K562 (cell line): ENCODE measurements at regions not wholly inside any gene's neighbourhood (a gene's known extent, or its start where the extent isn't known, plus 50 kb on each side); places are given as distances from the start of the nearest gene placed in this dataset.

ENCODE experiments used
- ATAC-seq: fragments of 200-7000 bp; cut with Tn5 transposase; 3 replicates; pipeline ENCODE4 v1.9.1; 2020; ENCODE audit warnings: moderate library complexity
- BruUV-seq: library from RNA; stranded (reverse); fragments of 400-500 nt; replicated peaks from 2 replicates; lab custom pipeline; 2021; lab: Mats Ljungman, UMichigan
- CTCF ChIA-PET: fragments of 300-600 bp; formaldehyde crosslinking; extraction: SDS; loops from one replicate; lab custom pipeline; 2021; ENCODE audit warnings: low intra/inter-chr PET ratio; lab: Yijun Ruan, JAX
- POLR2A ChIA-PET: fragments of 300-600, 350-650 bp; sonication (Branson Sonifier 250); formaldehyde crosslinking; extraction: SDS; loops from one replicate; lab custom pipeline; 2021; ENCODE audit warnings: antibody characterized with exemption, inconsistent platforms; lab: Yijun Ruan, JAX
- DNase-seq, 4 experiments: peaks; one replicate each; pipeline versions ENCODE4 v3.0.0 to v3.0.0-alpha.2; 2011 to 2018; ENCODE audit warnings: low spot score in 3 of 4, mixed read lengths in 3 of 4; ENCODE audit errors: extremely low read depth in 1 of 4
- FAIRE-seq: peaks from 2 replicates; lab custom pipeline; 2011; peaks lifted over from hg19 to GRCh38; lab: Jason Lieb, UNC
- H2AFZ ChIP-seq: 2 replicates; pipeline ENCODE4 v1.6.0; 2011; ENCODE audit warnings: low read depth, low read length, control low read depth, inconsistent platforms
- H3K27ac ChIP-seq: fragments of 200-600 bp; 3 replicates; pipeline ENCODE4 v1.8.0; 2011; ENCODE audit warnings: low read depth, mild to moderate bottlenecking, control low read depth, inconsistent platforms, low read length, moderate library complexity, mixed read lengths; ENCODE audit errors: extremely low read depth
- H3K27me3 ChIP-seq, 2 experiments: fragments of 300-600 bp in 1 of 2; 2 replicates in 1 of 2; 3 replicates in 1 of 2; pipeline versions ENCODE4 v1.6.0 to v1.8.0; 2011; ENCODE audit warnings: inconsistent platforms in 2 of 2, low read length in 2 of 2, mild to moderate bottlenecking in 1 of 2, mixed read lengths in 1 of 2, moderate library complexity in 1 of 2; ENCODE audit not compliant: control insufficient read depth in 2 of 2, insufficient read depth in 2 of 2
- H3K36me3 ChIP-seq: fragments of 300-600 bp; 3 replicates; pipeline ENCODE4 v1.8.0; 2011; ENCODE audit warnings: mild to moderate bottlenecking, low read length, inconsistent platforms; ENCODE audit not compliant: control insufficient read depth, insufficient read depth
- H3K4me1 ChIP-seq, 2 experiments: fragments of 200-600 bp in 1 of 2; replicated peaks in 1 of 2; 2 replicates in 1 of 2; 3 replicates in 1 of 2; pipeline versions ENCODE4 v1.5.1 to v1.8.0; 2011; ENCODE audit warnings: inconsistent platforms in 2 of 2, low read length in 2 of 2, mild to moderate bottlenecking in 1 of 2, mixed read lengths in 1 of 2, moderate library complexity in 1 of 2; ENCODE audit not compliant: control insufficient read depth in 2 of 2, insufficient read depth in 2 of 2
- H3K4me2 ChIP-seq: 2 replicates; pipeline ENCODE4 v1.6.1; 2011; ENCODE audit warnings: low read length, control low read depth, inconsistent platforms, mixed read lengths; ENCODE audit not compliant: insufficient read depth
- H3K4me3 ChIP-seq: fragments of 200-600 bp; sonication (generic), shearing (Covaris generic); 2 replicates; pipeline ENCODE4 v1.5.1; 2016; ENCODE audit warnings: control low read depth, inconsistent platforms
- H3K79me2 ChIP-seq: fragments of 200-600 bp; 3 replicates; pipeline ENCODE4 v1.8.0; 2011; ENCODE audit warnings: low read length, inconsistent platforms; ENCODE audit not compliant: control insufficient read depth, insufficient read depth
- H3K9ac ChIP-seq, 2 experiments: 2 replicates each; pipeline versions ENCODE4 v1.6.0 to v1.6.1; 2011; ENCODE audit warnings: low read depth in 2 of 2, low read length in 2 of 2, control low read depth in 1 of 2, inconsistent platforms in 1 of 2, mild to moderate bottlenecking in 1 of 2, mixed read lengths in 1 of 2; ENCODE audit not compliant: insufficient read depth in 1 of 2
- H3K9me1 ChIP-seq: one replicate; pipeline ENCODE4 v1.6.0; 2011; ENCODE audit warnings: inconsistent platforms, mild to moderate bottlenecking, low read length, moderate library complexity; ENCODE audit not compliant: control insufficient read depth, insufficient read depth
- H3K9me3 ChIP-seq: replicated peaks from 2 replicates; pipeline ENCODE4 v1.5.1; 2011; ENCODE audit warnings: low read depth, low read length, inconsistent platforms; ENCODE audit not compliant: control insufficient read depth, insufficient read depth
- H4K20me1 ChIP-seq: replicated peaks from 2 replicates; pipeline ENCODE4 v1.6.1; 2011; ENCODE audit warnings: low read length, inconsistent platforms, mixed read lengths; ENCODE audit not compliant: control insufficient read depth, insufficient read depth
- GABPB2 ChIP-seq: fragments of 250-450 bp; sonication (Bioruptor Pico); conservative IDR thresholded peaks from 2 replicates; pipeline ENCODE4 v1.5.1; 2021; ENCODE audit warnings: mild to moderate bottlenecking
- KAT8 ChIP-seq: fragments of 450-650 bp; IDR thresholded peaks from 2 replicates; pipeline ENCODE4 v1.6.1; 2016; ENCODE audit warnings: low read depth, mild to moderate bottlenecking
- SAFB2 ChIP-seq: fragments of 200-400 bp; formaldehyde crosslinking; IDR thresholded peaks from 2 replicates; pipeline ENCODE4 v1.6.1; 2018; ENCODE audit warnings: borderline replicate concordance, low read length, low read depth, moderate library complexity; ENCODE audit not compliant: severe bottlenecking
- SMC3 ChIP-seq: conservative IDR thresholded peaks from 2 replicates; pipeline ENCODE4 v1.6.1; 2011; ENCODE audit warnings: low read depth, low read length, improper control_type of control experiment; ENCODE audit not compliant: insufficient read depth
- ZBTB17 ChIP-seq: fragments of 450-650 bp; formaldehyde crosslinking; IDR thresholded peaks from 2 replicates; pipeline ENCODE4 v1.4.0; 2020; ENCODE audit warnings: mild to moderate bottlenecking
- ZNF212 ChIP-seq: fragments of 450-650 bp; formaldehyde crosslinking; IDR thresholded peaks from 2 replicates; pipeline ENCODE4 v1.4.0; 2020; ENCODE audit warnings: mild to moderate bottlenecking
- ZNF551 ChIP-seq: fragments of 250-450 bp; sonication (Bioruptor Pico); IDR thresholded peaks from 2 replicates; pipeline ENCODE4 v1.5.0; 2021; ENCODE audit warnings: mild to moderate bottlenecking, moderate library complexity
- ZNF561 ChIP-seq: fragments of 450-650 bp; formaldehyde crosslinking; conservative IDR thresholded peaks from 2 replicates; pipeline ENCODE4 v1.4.0; 2020; ENCODE audit warnings: mild to moderate bottlenecking, moderate library complexity
- ZNF583 ChIP-seq: fragments of 250-450 bp; sonication (Bioruptor Pico); IDR thresholded peaks from 2 replicates; pipeline ENCODE4 v1.4.0; 2020
- WGBS: fragments of 100-300 bp; shearing (Covaris generic); methylation state at CpG from one replicate; pipeline ENCODE4 v1.1.6; 2016; ENCODE audit warnings: low coverage, mixed read lengths; ENCODE audit not compliant: insufficient coverage; ENCODE audit errors: missing lambda C conversion rate; 5-methylcytosine and 5-hydroxymethylcytosine counted together
- in situ Hi-C: fragments of 300-500 bp; cut with MboI; formaldehyde crosslinking; loops from 4 replicates; pipeline ENCODE4 v1.15.0; 2018; ENCODE audit warnings: inconsistent platforms, mixed read lengths
- intact Hi-C: fragments of 100-400 bp; cut with micrococcal nuclease; formaldehyde crosslinking; loops from 2 replicates; pipeline ENCODE4 v1.14.2; 2022
- TF ChIP-seq, protein P1 (sequence below), 2 experiments: fragments of 450-650 bp; IDR thresholded peaks; 2 replicates each; pipeline ENCODE4 v1.6.1; 2016
- TF ChIP-seq, protein P2 (sequence below): IDR thresholded peaks from 2 replicates; pipeline ENCODE4 v1.6.1; 2011; ENCODE audit warnings: borderline replicate concordance, low read depth, mild to moderate bottlenecking, moderate library complexity, low read length; ENCODE audit not compliant: insufficient read depth, poor library complexity, severe bottlenecking

DNA sequence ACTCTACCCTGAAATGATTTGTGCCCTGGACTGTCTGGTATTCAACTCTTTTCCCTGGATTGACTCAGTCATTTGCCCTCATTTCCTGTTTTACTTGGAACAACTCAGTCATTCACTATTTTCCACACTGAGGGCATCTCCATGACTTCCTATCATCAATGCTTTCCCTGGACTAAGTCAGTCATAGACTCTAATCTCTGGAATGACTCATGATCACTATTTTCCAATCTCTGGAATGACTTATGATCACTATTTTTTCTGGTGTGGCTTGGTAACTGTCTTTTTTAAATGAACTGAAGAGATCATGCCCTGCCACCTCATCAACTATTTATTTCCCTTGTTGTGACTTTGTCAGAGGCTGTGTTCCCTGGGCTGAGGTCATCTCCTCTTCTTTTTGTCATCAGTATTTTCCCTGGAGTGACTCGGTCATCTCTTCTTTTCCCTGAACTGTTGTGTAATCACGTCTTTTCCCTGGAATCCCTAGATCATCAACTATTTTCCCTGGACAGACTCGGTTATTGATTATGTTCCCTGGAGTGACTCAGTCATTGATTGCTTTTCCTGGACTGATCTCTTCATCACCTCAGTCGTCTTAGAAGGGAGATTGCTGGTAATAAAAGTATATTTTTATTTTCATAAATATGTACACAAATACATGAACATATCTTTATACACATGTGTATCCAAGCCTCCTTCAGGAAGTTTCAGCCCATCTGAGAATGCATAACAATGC is 327.1 kb upstream of the VCX start:
- POLR2A ChIA-PET, result no interaction called here

More for the DNA sequence above, 327.1 kb upstream of the VCX start:
- no peak overlapping the region for H3K9ac ChIP-seq
- in situ Hi-C loops (no loop called here), intact Hi-C loops (no loop called here)
- no peaks in the 10 kb centered on the region for H4K20me1 ChIP-seq
- H3K79me2 ChIP-seq, result no peaks in the 10 kb centered on the region
- H3K4me2 ChIP-seq, result no peak overlapping the region
- no peaks in the 10 kb centered on the region for H3K27me3 ChIP-seq
- FAIRE-seq (no peak), ATAC-seq (no peak), DNase-seq (no peak)
- H3K4me3 ChIP-seq, result no peak overlapping the region
- no peaks in the 10 kb centered on the region for H3K4me1 ChIP-seq
- 0% methylated on average over 2 of the region's 4 CpGs for WGBS
- no peaks in the 10 kb centered on the region for H3K36me3 ChIP-seq
- BruUV-seq, result no TSS peak
- H2AFZ ChIP-seq, result no peak overlapping the region
- no peaks in the 10 kb centered on the region for H3K9me3 ChIP-seq
- no peaks in the 10 kb centered on the region for H3K9me1 ChIP-seq
- CTCF ChIA-PET, result no interaction called here
- TF ChIP-seq, protein P1, sequence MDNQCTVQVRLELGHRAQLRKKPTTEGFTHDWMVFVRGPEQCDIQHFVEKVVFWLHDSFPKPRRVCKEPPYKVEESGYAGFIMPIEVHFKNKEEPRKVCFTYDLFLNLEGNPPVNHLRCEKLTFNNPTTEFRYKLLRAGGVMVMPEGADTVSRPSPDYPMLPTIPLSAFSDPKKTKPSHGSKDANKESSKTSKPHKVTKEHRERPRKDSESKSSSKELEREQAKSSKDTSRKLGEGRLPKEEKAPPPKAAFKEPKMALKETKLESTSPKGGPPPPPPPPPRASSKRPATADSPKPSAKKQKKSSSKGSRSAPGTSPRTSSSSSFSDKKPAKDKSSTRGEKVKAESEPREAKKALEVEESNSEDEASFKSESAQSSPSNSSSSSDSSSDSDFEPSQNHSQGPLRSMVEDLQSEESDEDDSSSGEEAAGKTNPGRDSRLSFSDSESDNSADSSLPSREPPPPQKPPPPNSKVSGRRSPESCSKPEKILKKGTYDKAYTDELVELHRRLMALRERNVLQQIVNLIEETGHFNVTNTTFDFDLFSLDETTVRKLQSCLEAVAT (IDR thresholded peaks at IDR 0.05), result peak in 1 of 2 experiments; percentile 80; a peak in 1 of 4 replicates
- TF ChIP-seq ZNF212 (CRISPR knock-in tag) (no peak), ZNF583 (no peak), ZBTB17 (CRISPR knock-in tag) (peak; percentile 88), ZNF561 (no peak), ZNF551 (no peak), SMC3 (no peak), KAT8 (no peak), SAFB2 (no peak), GABPB2 (CRISPR knock-in tag) (no peak)
- TF ChIP-seq, protein P2, sequence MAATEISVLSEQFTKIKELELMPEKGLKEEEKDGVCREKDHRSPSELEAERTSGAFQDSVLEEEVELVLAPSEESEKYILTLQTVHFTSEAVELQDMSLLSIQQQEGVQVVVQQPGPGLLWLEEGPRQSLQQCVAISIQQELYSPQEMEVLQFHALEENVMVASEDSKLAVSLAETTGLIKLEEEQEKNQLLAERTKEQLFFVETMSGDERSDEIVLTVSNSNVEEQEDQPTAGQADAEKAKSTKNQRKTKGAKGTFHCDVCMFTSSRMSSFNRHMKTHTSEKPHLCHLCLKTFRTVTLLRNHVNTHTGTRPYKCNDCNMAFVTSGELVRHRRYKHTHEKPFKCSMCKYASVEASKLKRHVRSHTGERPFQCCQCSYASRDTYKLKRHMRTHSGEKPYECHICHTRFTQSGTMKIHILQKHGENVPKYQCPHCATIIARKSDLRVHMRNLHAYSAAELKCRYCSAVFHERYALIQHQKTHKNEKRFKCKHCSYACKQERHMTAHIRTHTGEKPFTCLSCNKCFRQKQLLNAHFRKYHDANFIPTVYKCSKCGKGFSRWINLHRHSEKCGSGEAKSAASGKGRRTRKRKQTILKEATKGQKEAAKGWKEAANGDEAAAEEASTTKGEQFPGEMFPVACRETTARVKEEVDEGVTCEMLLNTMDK, result no peak
- no peak overlapping the region for H3K27ac ChIP-seq
